Natural killer cell (primary cell): ENCODE measurements at regions not wholly inside any gene's neighbourhood (a gene's known extent, or its start where the extent isn't known, plus 50 kb on each side); places are given as distances from the start of the nearest gene placed in this dataset.
"Not testable (repeated sequence)": the region's sequence is repeated elsewhere in the genome, so short reads cannot be mapped to it uniquely, and the experiment has no call there.

Experiments used
- ATAC-seq, 3 donors: fragments of 150-1000 bp in 2 of 3; fragments of 200-7000 bp in 1 of 3; cut with Tn5 transposase; 1 replicate in 1 of 3; 2 replicates in 2 of 3; pipeline ENCODE4 v1.10.0; 2021; ENCODE audit warnings: mild to moderate bottlenecking in 2 of 3, moderate library complexity in 2 of 3
- DNase-seq, 2 donors: peaks; one replicate each; pipeline versions ENCODE4 v3.0.0 to v3.0.0-alpha.2; 2013 to 2021; ENCODE audit warnings: mixed read lengths in 1 of 2
- H3K27ac ChIP-seq: one replicate; pipeline ENCODE4 v1.5.1; 2013; ENCODE audit warnings: mild to moderate bottlenecking, low read length
- H3K27me3 ChIP-seq: one replicate; pipeline ENCODE4 v1.6.1; 2013; ENCODE audit warnings: low read length; ENCODE audit not compliant: control insufficient read depth, insufficient read depth
- H3K36me3 ChIP-seq: one replicate; pipeline ENCODE4 v1.6.1; 2013; ENCODE audit warnings: low read length; ENCODE audit not compliant: control insufficient read depth, insufficient read depth
- H3K4me1 ChIP-seq: one replicate; pipeline ENCODE4 v1.6.1; 2013; ENCODE audit warnings: low read length; ENCODE audit not compliant: control insufficient read depth, insufficient read depth
- H3K4me3 ChIP-seq: one replicate; pipeline ENCODE4 v1.5.1; 2013; ENCODE audit warnings: low read length
- H3K9me3 ChIP-seq: one replicate; pipeline ENCODE4 v1.6.1; 2013; ENCODE audit warnings: low read length; ENCODE audit not compliant: control insufficient read depth, insufficient read depth
- H3K27ac Mint-ChIP-seq, 2 donors: one replicate each; pipeline ENCODE4 v1.8.0; 2022; ENCODE audit warnings: mild to moderate bottlenecking in 2 of 2, mixed read lengths in 2 of 2, moderate library complexity in 1 of 2
- H3K27me3 Mint-ChIP-seq, 2 donors: one replicate each; pipeline ENCODE4 v1.8.0; 2022; ENCODE audit warnings: low read depth in 2 of 2, mixed read lengths in 2 of 2
- H3K36me3 Mint-ChIP-seq: one replicate; pipeline ENCODE4 v1.8.0; 2022; ENCODE audit warnings: mixed read lengths
- H3K4me1 Mint-ChIP-seq, 2 donors: one replicate each; pipeline ENCODE4 v1.8.0; 2022; ENCODE audit warnings: mixed read lengths in 2 of 2
- H3K4me3 Mint-ChIP-seq: one replicate; pipeline ENCODE4 v1.8.0; 2022; ENCODE audit warnings: mild to moderate bottlenecking, moderate library complexity, mixed read lengths
- H3K9me3 Mint-ChIP-seq, 2 donors: one replicate each; pipeline ENCODE4 v1.8.0; 2022; ENCODE audit warnings: mixed read lengths in 2 of 2
- WGBS: methylation state at CpG from one replicate; pipeline ENCODE4 v1.1.7; 2013; ENCODE audit warnings: missing lambda C conversion rate; ENCODE audit not compliant: insufficient coverage; 5-methylcytosine and 5-hydroxymethylcytosine counted together
- intact Hi-C: fragments of 100-400 bp; cut with micrococcal nuclease; formaldehyde crosslinking; loops from one replicate; pipeline ENCODE4 v1.14.2; 2022
- TF ChIP-seq, protein P1 (sequence below): fragments of 200-600 bp; IDR thresholded peaks from one replicate; pipeline ENCODE4 v1.8.0; 2022; ENCODE audit warnings: antibody characterized with exemption

DNA sequence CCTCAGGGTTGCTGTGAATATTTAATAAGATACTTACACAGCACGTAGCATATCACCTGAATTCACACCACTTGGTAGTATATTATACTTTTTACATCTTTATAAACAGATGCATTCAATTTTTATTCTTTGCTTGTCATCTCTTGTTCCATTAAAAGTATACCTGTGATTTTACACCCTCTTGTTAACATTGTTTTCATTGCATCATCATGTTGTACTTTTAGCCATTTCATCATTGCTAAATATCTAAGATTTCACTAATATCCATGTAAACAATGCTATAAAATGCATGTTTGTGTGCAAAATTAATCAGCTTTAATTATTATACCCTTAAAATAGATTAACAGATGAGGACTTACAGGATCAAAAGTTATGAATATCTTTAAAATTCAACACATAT is 155.3 kb downstream of the MEX3B start:
- H3K36me3 ChIP-seq = no peaks in the 10 kb centered on the region
- Mint-ChIP-seq H3K36me3 (no peaks in the 10 kb centered on the region), H3K27ac (no peak overlapping the region), H3K4me1 (no peaks in the 10 kb centered on the region), H3K27me3 (peaks cover 0 to 13% of the 10 kb centered on the region in 2 donors), H3K9me3 (no peaks in the 10 kb centered on the region), H3K4me3 (no peak overlapping the region)
- ATAC-seq (no peak), DNase-seq (no peak)
- intact Hi-C loops = no loop called here
- H3K27me3 ChIP-seq = no peaks in the 10 kb centered on the region
- WGBS = no CpG with 5 or more reads among the region's 1 CpG
- no peak overlapping the region for H3K4me3 ChIP-seq
- no peaks in the 10 kb centered on the region for H3K4me1 ChIP-seq
- H3K9me3 ChIP-seq = no peaks in the 10 kb centered on the region
- H3K27ac ChIP-seq = no peak overlapping the region
- TF ChIP-seq, protein P1, sequence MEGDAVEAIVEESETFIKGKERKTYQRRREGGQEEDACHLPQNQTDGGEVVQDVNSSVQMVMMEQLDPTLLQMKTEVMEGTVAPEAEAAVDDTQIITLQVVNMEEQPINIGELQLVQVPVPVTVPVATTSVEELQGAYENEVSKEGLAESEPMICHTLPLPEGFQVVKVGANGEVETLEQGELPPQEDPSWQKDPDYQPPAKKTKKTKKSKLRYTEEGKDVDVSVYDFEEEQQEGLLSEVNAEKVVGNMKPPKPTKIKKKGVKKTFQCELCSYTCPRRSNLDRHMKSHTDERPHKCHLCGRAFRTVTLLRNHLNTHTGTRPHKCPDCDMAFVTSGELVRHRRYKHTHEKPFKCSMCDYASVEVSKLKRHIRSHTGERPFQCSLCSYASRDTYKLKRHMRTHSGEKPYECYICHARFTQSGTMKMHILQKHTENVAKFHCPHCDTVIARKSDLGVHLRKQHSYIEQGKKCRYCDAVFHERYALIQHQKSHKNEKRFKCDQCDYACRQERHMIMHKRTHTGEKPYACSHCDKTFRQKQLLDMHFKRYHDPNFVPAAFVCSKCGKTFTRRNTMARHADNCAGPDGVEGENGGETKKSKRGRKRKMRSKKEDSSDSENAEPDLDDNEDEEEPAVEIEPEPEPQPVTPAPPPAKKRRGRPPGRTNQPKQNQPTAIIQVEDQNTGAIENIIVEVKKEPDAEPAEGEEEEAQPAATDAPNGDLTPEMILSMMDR = no peak

- TF ChIP-seq, protein P1 = no peak
- H3K9me3 ChIP-seq = no peaks in the 10 kb centered on the region
- ATAC-seq (no peak), DNase-seq (no peak)
- 95% methylated on average over 2 of the region's 2 CpGs for WGBS
- no peak overlapping the region for H3K27ac ChIP-seq
- no peaks in the 10 kb centered on the region for H3K36me3 Mint-ChIP-seq
- no peaks in the 10 kb centered on the region for H3K4me1 Mint-ChIP-seq
- H3K27me3 ChIP-seq = no peaks in the 10 kb centered on the region
- no peak overlapping the region for H3K27ac Mint-ChIP-seq
- H3K27me3 Mint-ChIP-seq = peaks cover 0 to 13% of the 10 kb centered on the region in 2 donors
- no peaks in the 10 kb centered on the region for H3K36me3 ChIP-seq
- no peak overlapping the region for H3K4me3 ChIP-seq
- intact Hi-C loops = no loop called here
- H3K4me1 ChIP-seq = no peaks in the 10 kb centered on the region
- no peak overlapping the region for H3K4me3 Mint-ChIP-seq
- H3K9me3 Mint-ChIP-seq = no peaks in the 10 kb centered on the region
These were observed 156.3 kb downstream of the MEX3B start for GRCh38 chr15:81889485-81889881.

- Histone ChIP-seq H3K4me3 (no peak overlapping the region), H3K4me1 (no peaks in the 10 kb centered on the region), H3K27ac (no peak overlapping the region), H3K27me3 (no peaks in the 10 kb centered on the region), H3K36me3 (no peaks in the 10 kb centered on the region), H3K9me3 (no peaks in the 10 kb centered on the region)
- Mint-ChIP-seq H3K36me3 (no peaks in the 10 kb centered on the region), H3K4me3 (no peak overlapping the region), H3K4me1 (no peaks in the 10 kb centered on the region), H3K27me3 (peaks cover 0 to 13% of the 10 kb centered on the region in 2 donors), H3K9me3 (no peaks in the 10 kb centered on the region), H3K27ac (no peak overlapping the region)
- DNase-seq = no peak
- intact Hi-C loops = no loop called here
- no peak for ATAC-seq
- TF ChIP-seq, protein P1 = no peak
- 87% methylated on average over 9 of the region's 10 CpGs for WGBS
These were observed 156.9 kb downstream of the MEX3B start for GRCh38 chr15:81888748-81889484.

DNA sequence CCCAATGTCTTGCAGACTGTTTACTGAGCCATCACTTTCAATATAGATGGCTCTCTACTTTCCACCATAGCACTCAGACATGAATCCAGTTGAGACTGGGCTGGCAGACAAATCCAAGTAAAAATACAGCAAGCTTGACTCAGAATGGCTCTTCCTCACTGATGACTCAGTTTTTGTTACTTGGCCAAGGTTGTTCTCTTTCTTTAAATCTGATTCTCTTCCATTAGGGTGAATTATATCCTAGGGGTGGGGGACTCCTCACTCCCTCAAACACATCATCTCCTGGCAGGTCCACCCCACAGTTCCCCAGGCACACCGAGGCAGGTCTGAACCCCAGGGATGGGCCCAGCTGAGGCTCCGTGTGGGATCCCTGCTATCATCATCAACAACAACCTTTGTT is 157.9 kb downstream of the MEX3B start:
- Mint-ChIP-seq H3K27ac (no peak overlapping the region), H3K36me3 (no peaks in the 10 kb centered on the region), H3K4me1 (no peaks in the 10 kb centered on the region), H3K4me3 (no peak overlapping the region), H3K9me3 (no peaks in the 10 kb centered on the region), H3K27me3 (peaks cover 0 to 13% of the 10 kb centered on the region in 2 donors)
- no CpG with 5 or more reads among the region's 2 CpGs for WGBS
- Histone ChIP-seq H3K27me3 (no peaks in the 10 kb centered on the region), H3K9me3 (no peaks in the 10 kb centered on the region), H3K4me1 (no peaks in the 10 kb centered on the region), H3K4me3 (no peak overlapping the region), H3K27ac (no peak overlapping the region), H3K36me3 (no peaks in the 10 kb centered on the region)
- DNase-seq (no peak), ATAC-seq (no peak)
- intact Hi-C loops = no loop called here
- TF ChIP-seq, protein P1 = no peak

- H3K27ac ChIP-seq, H3K27ac Mint-ChIP-seq, H3K36me3 ChIP-seq, H3K9me3 ChIP-seq, H3K4me3 Mint-ChIP-seq, H3K4me3 ChIP-seq, H3K27me3 ChIP-seq, ATAC-seq, H3K4me1 ChIP-seq, intact Hi-C loops, DNase-seq, H3K9me3 Mint-ChIP-seq, H3K36me3 Mint-ChIP-seq, H3K4me1 Mint-ChIP-seq: not testable (repeated sequence)
- peaks cover 0 to 13% of the 10 kb centered on the region in 2 donors for H3K27me3 Mint-ChIP-seq
These were observed 158.6 kb downstream of the MEX3B start for GRCh38 chr15:81887188-81887587.
